Tongue (tissue), 1 donor: ENCODE measurements at regions not wholly inside any gene's neighbourhood (a gene's known extent, or its start where the extent isn't known, plus 50 kb on each side); places are given as distances from the start of the nearest gene placed in this dataset.
"Not testable (repeated sequence)": the region's sequence is repeated elsewhere in the genome, so short reads cannot be mapped to it uniquely, and the experiment has no call there.

Source experiments
- DNase-seq: peaks from one replicate; pipeline ENCODE4 v3.0.0-alpha.2; 2015

- DNase-seq = peak; percentile 67
Measured at GRCh38 chr7:65251851-65252620, 121.6 kb upstream of the ZNF92 start.

DNA sequence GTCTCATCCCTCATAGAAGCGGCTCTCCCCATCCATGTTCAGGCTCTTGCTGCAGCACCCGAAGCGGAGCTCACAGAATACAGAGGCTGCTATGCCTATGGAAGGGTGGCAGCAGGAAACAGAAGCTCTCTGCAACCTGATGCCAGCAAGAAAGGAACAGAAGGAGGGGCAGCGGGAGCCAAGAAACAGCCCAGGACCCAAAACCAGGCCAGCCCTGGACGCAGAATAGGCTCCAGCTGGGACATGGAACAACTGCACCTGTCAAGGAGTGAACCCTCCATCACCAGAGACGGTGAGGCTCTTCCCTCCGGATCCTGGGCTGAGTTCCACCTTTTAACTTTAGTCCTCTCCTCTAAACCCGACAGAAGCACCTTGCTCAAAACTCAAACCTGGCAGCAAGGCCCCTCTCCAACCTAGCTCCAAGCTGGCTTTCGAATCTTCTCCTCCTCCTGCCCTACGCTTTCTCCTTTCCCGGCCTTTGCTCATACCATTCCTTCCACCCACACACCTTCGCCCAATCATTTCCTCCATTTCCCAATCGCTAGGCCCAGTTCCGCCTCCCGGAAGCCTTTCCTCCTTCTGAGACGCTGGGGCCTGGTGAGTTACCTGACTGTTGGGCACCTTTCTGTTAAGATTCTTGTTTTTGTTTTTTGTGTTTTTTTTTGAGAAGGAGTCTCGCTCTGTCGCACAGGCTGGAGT lies 122.8 kb upstream of the ZNF92 start:
- DNase-seq = peak; percentile 15

- no peak for DNase-seq
Measured at GRCh38 chr7:65250216-65250615, 123.4 kb upstream of the ZNF92 start.

- no peak for DNase-seq
Measured at GRCh38 chr7:65247491-65247890, 126.2 kb upstream of the ZNF92 start.

GRCh38 chr7:65239707-65240352 lies 133.8 kb upstream of the ZNF92 start:
- DNase-seq = peak; percentile 70

DNA sequence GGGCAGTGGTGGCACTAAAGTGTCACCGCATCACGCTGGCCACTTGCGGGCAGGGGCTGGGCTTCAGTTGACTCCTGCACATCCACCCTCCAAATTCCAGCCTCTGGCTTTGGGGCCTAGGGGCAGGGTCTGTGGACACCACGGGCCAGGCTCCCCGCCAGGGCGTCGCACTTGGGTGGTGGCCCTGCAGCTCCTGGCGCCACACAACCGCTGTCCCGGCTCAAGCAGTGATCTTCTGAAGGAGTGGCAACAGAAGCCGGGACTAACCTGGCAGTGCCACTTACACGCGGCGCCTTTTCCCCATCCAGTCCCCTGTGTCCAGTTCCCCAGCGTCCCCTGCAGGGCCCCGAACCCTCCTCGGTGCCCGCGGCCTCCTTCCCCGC lies 134.3 kb upstream of the ZNF92 start:
- DNase-seq = no peak

DNA sequence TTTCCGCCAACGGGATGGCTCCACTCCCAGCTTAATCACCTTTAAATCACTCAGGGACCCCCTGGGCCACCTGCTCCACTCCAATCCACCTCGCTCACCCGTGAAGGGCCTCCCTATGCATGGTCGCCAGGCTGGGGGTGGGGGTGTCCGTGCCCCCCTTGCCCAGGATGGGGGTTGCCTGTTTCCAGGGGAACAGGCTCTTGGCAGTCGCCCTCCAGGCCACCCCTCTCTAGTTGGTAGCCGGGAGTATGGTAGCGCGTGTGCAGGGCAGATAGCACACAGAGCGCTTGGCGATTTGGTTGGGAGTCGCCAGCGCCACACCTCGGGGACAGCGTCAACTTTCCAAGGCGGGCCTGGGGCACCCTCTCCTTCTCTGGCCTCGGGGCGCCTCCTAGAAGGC lies 134.9 kb upstream of the ZNF92 start:
- DNase-seq = no peak

GRCh38 chr7:65235586-65235985 lies 138.1 kb upstream of the ZNF92 start:
- DNase-seq = no peak

GRCh38 chr7:65233409-65234034 lies 140.1 kb upstream of the ZNF92 start:
- DNase-seq = no peak

- DNase-seq = no peak
Measured at GRCh38 chr7:65230231-65230630, 143.4 kb upstream of the ZNF92 start.

- DNase-seq = no peak
Measured at GRCh38 chr7:65225422-65226006, 148.1 kb upstream of the ZNF92 start.

DNA sequence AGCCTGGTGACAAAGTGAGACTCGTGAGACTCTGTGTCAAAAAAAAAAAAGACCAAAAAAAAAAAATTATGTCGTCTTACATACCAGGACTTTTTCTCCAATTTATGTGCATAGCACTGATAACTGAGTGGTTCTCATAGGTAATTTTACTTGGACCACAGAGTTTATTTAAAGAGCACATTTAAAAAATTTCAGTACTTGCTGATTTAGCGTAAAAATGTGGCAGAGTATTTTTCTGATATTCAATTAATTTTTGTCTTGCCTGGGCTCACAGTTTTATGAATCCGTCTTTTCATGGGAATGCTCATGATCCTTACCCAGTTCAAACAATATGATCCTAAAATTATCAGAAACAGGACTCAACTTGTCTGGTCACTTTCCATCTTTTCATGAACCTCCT lies 151.0 kb upstream of the ZNF92 start:
- DNase-seq = no peak

DNA sequence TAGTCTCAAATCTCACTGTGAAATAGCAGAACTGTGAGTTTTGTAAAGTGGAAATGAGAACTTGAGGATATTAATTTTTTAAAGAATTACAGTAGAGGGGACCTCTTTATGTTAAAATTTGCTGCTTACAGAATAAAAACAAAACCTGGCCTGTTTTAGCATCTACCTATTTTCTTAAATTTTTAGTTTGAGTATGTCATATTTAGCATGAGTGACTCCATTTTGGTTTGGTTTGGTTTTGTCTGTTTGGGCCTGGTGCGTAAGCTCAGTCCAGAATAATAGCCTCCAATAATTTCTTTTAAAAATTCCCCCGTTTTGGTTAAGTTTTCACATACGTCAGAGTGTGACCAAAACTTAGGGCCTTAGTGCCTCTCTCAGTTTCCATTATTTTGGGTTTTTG lies 152.0 kb upstream of the ZNF92 start:
- DNase-seq = no peak

DNA sequence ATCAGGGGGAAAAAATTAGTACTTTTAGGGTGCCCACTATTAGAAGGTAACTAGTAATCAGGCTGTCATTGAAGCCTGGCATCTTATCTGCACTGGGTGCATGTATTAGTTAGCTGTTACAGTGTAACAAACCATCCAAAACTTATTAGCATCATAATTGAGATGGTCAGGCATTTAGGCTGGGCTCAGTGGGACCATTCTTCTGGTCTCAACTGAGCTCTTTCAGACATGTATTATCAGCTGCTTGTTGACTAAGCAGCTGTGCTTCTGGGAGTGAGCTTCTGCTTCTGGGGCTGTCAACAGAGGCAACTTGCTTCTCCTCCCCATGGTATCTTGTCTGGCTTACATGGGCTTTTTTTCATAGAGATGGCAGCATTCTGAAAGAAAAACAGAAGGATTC lies 154.0 kb upstream of the ZNF92 start:
- no peak for DNase-seq

GRCh38 chr7:65216469-65216868 lies 157.2 kb upstream of the ZNF92 start:
- peak; percentile 66 for DNase-seq

DNA sequence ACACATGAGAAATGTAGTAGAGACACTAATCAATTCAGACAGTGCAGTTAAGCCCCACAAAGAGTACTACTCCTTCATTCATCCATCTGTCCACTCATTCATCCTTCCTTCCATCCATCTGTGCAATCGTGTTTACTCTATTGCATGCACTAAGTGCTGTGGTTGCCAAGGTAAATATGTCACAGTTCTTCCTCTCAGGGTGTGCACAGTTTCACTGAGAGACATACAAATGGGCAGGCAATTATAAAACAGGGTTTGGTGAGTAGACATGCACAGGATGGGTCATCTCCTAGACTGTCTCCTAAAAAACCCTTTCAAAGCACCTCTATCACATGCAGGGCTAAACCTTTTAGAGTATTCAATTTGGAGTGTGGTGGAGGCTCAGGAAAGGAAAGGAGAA lies 160.4 kb upstream of the ZNF92 start:
- DNase-seq = not testable (repeated sequence)

DNA sequence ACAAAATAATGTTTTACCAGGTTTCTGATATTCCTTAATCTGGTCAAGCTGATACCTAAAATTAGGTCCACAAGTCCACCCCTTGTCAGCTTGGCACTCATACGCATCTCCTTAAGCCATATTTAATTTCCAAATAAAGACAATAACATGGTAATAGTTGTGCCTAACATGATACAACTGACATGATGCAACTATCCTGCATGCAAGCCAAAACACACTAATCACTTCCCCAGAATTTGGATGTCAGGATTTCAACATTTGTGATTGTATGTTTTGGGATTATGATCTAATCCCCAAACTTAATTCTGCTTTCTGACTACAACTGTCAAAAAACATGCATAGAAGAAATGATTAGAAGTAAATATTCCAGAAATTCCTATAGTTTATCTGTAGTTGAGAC lies 174.4 kb upstream of the ZNF92 start:
- not testable (repeated sequence) for DNase-seq

- not testable (repeated sequence) for DNase-seq
Measured at GRCh38 chr7:65193334-65194058, 180.2 kb upstream of the ZNF92 start.

GRCh38 chr7:65177041-65177440 lies 170.6 kb upstream of the ERV3-1 start:
- not testable (repeated sequence) for DNase-seq

- DNase-seq = not testable (repeated sequence)
Measured at GRCh38 chr7:65150105-65150504, 143.6 kb upstream of the ERV3-1 start.

DNA sequence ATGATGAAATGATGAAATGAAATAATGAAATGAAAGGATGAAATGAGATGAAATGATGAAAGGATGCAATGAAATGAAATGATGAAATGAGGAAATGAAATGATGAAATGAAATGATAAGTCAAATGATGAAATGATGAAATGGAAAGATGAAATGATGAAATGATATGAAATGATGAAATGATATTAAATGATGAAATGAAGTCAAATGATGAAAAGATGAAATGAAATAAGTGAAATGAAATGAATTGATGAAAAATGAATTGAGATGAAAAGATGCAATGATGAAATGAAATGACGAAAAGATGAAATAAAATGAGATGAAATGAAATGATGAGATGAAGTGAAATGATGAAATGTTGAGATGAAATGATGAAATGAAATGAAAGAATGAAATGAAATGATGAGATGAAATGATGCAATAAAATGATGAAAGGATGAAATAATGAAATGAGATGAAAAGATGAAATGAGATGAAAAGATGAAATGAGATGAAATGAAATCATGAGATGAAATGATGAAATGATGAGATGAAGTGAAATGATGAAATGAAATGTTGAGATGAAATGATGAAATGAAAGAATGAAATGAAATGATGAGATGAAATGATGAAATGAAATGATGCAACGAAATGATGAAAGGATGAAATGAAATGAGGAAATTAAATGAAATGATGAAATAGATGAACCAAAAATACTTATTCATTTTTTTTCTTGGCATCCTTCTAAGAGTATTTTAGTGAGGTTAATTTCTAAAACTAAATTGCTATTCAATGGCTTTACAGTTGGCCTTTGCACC lies 139.8 kb upstream of the ERV3-1 start:
- DNase-seq = not testable (repeated sequence)
